Esophagus squamous epithelium (tissue), 5 donors: ENCODE measurements at regions not wholly inside any gene's neighbourhood (a gene's known extent, or its start where the extent isn't known, plus 50 kb on each side); places are given as distances from the start of the nearest gene placed in this dataset.

Experiments used
- DNase-seq: peaks from one replicate; lab custom pipeline; 2025; lab: John Stamatoyannopoulos, UW
- H3K27ac ChIP-seq, 4 donors: fragments of 200-600 bp; sonication (generic); one replicate each; pipeline ENCODE4 v1.5.1; 2016 to 2019; ENCODE audit warnings: mild to moderate bottlenecking in 1 of 4
- H3K27me3 ChIP-seq, 4 donors: fragments of 200-600 bp; sonication (generic); 1 replicate in 3 of 4; 2 replicates in 1 of 4; pipeline versions ENCODE4 v1.5.1 to v1.6.0; 2017 to 2021; ENCODE audit warnings: antibody characterized with exemption in 1 of 4
- H3K36me3 ChIP-seq, 3 donors: fragments of 200-600 bp; sonication (generic); one replicate each; pipeline ENCODE4 v1.5.1; 2016 to 2019
- H3K4me1 ChIP-seq, 3 donors: fragments of 200-600 bp; sonication (generic); one replicate each; pipeline ENCODE4 v1.5.1; 2017 to 2019
- H3K4me3 ChIP-seq, 4 donors: fragments of 200-600 bp; sonication (generic); 1 replicate in 3 of 4; 2 replicates in 1 of 4; pipeline ENCODE4 v1.5.1; 2016 to 2019; ENCODE audit warnings: mild to moderate bottlenecking in 2 of 4, moderate library complexity in 1 of 4
- H3K9me3 ChIP-seq, 3 donors: fragments of 200-600 bp; sonication (generic); one replicate each; pipeline ENCODE4 v1.5.1; 2016 to 2019
- CTCF ChIP-seq, 6 experiments: fragments of 450-650 bp in 4 of 6; fragments of 200-600 bp in 2 of 6; sonication (generic) in 2 of 6; IDR thresholded peaks; one replicate each; pipeline ENCODE4 v1.5.1; 2016 to 2019; ENCODE audit warnings: antibody characterized with exemption in 6 of 6, mild to moderate bottlenecking in 4 of 6, moderate library complexity in 4 of 6
- POLR2A ChIP-seq, 4 donors: fragments of 450-650 bp; IDR thresholded peaks; one replicate each; pipeline ENCODE4 v1.6.1; 2017; ENCODE audit warnings: antibody characterized with exemption in 4 of 4, mild to moderate bottlenecking in 4 of 4, moderate library complexity in 3 of 4
- WGBS, 2 donors: methylation state at CpG; one replicate each; pipeline ENCODE4 v1.1.5; 2018; 5-methylcytosine and 5-hydroxymethylcytosine counted together
- intact Hi-C: fragments of 100-400 bp; cut with DNase I; formaldehyde crosslinking; loops from one replicate; pipeline ENCODE4 v1.15.0; 2022
- donor health status: DM: yes; HTN: yes; CAD: no.

DNA sequence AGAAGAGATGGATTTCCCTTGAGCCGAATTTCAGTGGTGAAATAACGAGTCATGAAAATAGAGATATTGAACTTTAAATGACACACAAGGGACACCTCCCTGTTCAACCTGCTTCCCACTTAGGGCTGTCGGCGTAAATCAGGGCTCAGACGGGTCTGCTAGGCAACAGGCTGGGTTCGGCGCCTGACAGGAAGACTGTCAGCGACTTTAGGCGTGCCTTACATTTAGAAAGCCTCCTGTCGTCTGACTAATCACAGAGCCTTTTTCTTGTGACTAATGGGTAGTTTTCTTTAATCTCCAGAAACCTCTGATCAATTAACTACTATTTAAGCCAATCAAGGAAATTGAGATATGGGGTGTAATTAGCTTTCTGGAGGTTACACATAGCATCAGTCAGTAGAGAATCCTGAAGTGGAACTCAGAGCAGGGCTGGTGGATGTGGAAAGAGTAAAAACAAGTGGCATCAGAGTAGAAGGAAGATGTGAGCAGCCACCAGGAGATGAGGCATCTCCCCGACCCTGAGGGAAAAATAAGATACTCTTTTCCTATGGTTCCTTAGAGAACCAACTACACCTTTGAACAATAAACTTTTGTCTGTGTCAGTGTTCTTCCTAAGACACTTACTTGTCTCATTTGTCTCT is 86.2 kb upstream of the HS3ST1 start:
- Histone ChIP-seq H3K27ac (peak overlapping the region in 3 of 4 donors; percentile 42 to 79 (median 51)), H3K9me3 (no peaks in the 10 kb centered on the region), H3K4me3 (no peak overlapping the region), H3K4me1 (peaks cover 0 to 25% (median 0%) of the 10 kb centered on the region in 3 donors), H3K36me3 (no peaks in the 10 kb centered on the region), H3K27me3 (no peaks in the 10 kb centered on the region)
- intact Hi-C loops = no loop called here
- no peak for TF ChIP-seq CTCF (IDR thresholded peaks at IDR 0.05)
- WGBS, 2 donors = 19 to 54% methylated on average over 11 of the region's 11 CpGs
- DNase-seq = no peak

DNA sequence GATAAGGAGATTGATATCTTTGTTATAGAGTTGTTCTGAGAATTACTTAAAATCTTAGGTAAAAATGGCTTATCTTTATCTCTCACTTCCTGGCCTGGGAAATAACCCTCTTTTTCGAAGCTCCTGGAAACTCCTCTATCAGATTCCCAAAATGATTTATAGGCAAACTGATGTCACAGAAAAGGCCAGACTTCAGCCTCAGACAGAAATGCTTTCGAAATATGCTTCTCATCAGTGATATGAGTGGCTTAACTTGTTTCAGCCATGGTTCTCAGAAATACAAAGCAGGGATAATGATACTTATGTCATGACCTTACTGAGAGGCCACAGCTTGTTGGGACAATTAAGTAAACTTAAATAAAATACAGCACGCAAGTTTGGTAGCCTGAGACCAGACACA is 85.3 kb upstream of the HS3ST1 start:
- intact Hi-C loops = no loop called here
- H3K4me1 ChIP-seq = peaks cover 0 to 25% (median 0%) of the 10 kb centered on the region in 3 donors
- DNase-seq = no peak
- no peaks in the 10 kb centered on the region for H3K36me3 ChIP-seq
- peak overlapping the region in 3 of 4 donors; percentile 4 to 79 (median 42) for H3K27ac ChIP-seq
- TF ChIP-seq POLR2A (IDR thresholded peaks at IDR 0.05) = no peak
- no peak for TF ChIP-seq CTCF (IDR thresholded peaks at IDR 0.05)
- H3K4me3 ChIP-seq = no peak overlapping the region
- 41 to 57% methylated on average over 3 of the region's 3 CpGs for WGBS, 2 donors
- no peaks in the 10 kb centered on the region for H3K27me3 ChIP-seq
- H3K9me3 ChIP-seq = no peaks in the 10 kb centered on the region

- Histone ChIP-seq H3K27ac (no peak overlapping the region), H3K4me3 (no peak overlapping the region), H3K27me3 (no peaks in the 10 kb centered on the region), H3K4me1 (peaks cover 0 to 25% (median 0%) of the 10 kb centered on the region in 3 donors), H3K9me3 (no peaks in the 10 kb centered on the region), H3K36me3 (no peaks in the 10 kb centered on the region)
- intact Hi-C loops = no loop called here
- DNase-seq = no peak
- 32 to 47% methylated on average over 1 of the region's 1 CpG for WGBS, 2 donors
- TF ChIP-seq CTCF (IDR thresholded peaks at IDR 0.05) (no peak), POLR2A (IDR thresholded peaks at IDR 0.05) (no peak)
Observed at GRCh38 chr4:11512871-11513270, 84.2 kb upstream of the HS3ST1 start.

DNA sequence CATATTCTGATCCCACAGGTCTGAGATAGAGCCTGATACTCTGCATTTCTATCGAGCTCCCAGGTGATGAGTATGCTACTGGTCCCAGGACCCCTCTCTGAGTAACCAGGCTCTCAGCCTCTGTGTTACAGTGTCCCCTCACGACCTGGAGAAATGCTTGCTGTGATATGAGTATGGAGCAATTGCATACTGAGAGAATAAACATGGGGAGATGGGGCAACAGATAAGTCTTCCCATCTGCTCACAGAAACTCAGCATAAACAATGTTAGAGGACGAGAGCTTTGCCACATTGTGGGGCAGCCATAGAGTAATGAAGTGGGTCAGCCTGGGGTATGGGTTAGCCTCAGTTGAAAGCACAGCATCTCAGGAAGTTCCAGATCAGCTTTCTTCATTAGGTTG is 82.6 kb upstream of the HS3ST1 start:
- H3K36me3 ChIP-seq = no peaks in the 10 kb centered on the region
- DNase-seq = no peak
- no peak overlapping the region for H3K4me3 ChIP-seq
- no peak overlapping the region for H3K27ac ChIP-seq
- intact Hi-C loops = no loop called here
- no peaks in the 10 kb centered on the region for H3K9me3 ChIP-seq
- WGBS, 2 donors = 50 to 55% methylated on average over 2 to 3 of the region's 3 CpGs
- no peaks in the 10 kb centered on the region for H3K27me3 ChIP-seq
- TF ChIP-seq CTCF (IDR thresholded peaks at IDR 0.05) (no peak), POLR2A (IDR thresholded peaks at IDR 0.05) (no peak)
- peaks cover 0 to 30% (median 0%) of the 10 kb centered on the region in 3 donors for H3K4me1 ChIP-seq

DNA sequence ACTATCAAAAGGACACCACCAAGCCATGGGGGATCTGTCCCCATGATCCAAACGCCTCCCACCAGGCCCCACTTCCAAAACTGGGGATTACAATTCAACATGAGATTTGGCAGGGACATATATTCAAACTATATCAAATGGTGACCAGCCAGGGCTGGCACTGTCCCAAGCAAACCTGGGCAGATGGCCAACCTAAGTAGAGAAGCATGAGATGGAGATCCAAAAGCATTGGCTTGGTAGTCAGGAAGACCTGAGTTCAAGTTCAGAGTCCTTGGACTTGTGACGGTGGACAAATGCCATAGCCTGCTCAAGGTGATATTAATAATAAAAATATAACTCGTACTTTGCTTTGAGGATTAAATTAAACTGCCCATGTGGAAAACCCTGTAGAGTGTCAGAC is 79.2 kb upstream of the HS3ST1 start:
- intact Hi-C loops = no loop called here
- 72 to 89% methylated on average over 3 of the region's 3 CpGs for WGBS, 2 donors
- DNase-seq = no peak

More for the DNA sequence above, 79.2 kb upstream of the HS3ST1 start:
- H3K27ac ChIP-seq = no peak overlapping the region
- no peaks in the 10 kb centered on the region for H3K27me3 ChIP-seq
- TF ChIP-seq POLR2A (IDR thresholded peaks at IDR 0.05) (no peak), CTCF (IDR thresholded peaks at IDR 0.05) (no peak)
- H3K4me1 ChIP-seq = peaks cover 5 to 26% (median 12%) of the 10 kb centered on the region in 3 donors
- H3K36me3 ChIP-seq = no peaks in the 10 kb centered on the region
- no peaks in the 10 kb centered on the region for H3K9me3 ChIP-seq
- H3K4me3 ChIP-seq = no peak overlapping the region
